GM12878 (cell line): ENCODE measurements at regions not wholly inside any gene's neighbourhood (a gene's known extent, or its start where the extent isn't known, plus 50 kb on each side); places are given as distances from the start of the nearest gene placed in this dataset.

Experiments used
- ATF3 ChIP-seq: IDR thresholded peaks from 2 replicates; pipeline ENCODE4 v1.6.1; 2011; ENCODE audit warnings: low read depth, mild to moderate bottlenecking, low read length, moderate library complexity, borderline replicate concordance; ENCODE audit errors: extremely low read depth
- CHD1 ChIP-seq: IDR thresholded peaks from 2 replicates; pipeline ENCODE4 v1.6.1; 2012; ENCODE audit warnings: low read depth, low read length, improper control_type of control experiment
- CTCF ChIP-seq, 3 experiments: IDR thresholded peaks in 2 of 3; conservative IDR thresholded peaks in 1 of 3; 2 replicates each; pipeline ENCODE4 v1.5.1; 2011; ENCODE audit warnings: low read depth in 3 of 3, low read length in 3 of 3, mild to moderate bottlenecking in 3 of 3, control low read depth in 2 of 3, moderate library complexity in 2 of 3, inconsistent platforms in 1 of 3, mixed read lengths in 1 of 3; ENCODE audit not compliant: control insufficient read depth in 2 of 3, insufficient read depth in 1 of 3; ENCODE audit errors: extremely low read depth in 1 of 3
- FOS ChIP-seq: IDR thresholded peaks from 3 replicates; pipeline ENCODE4 v1.6.1; 2011; ENCODE audit warnings: borderline replicate concordance; ENCODE audit not compliant: insufficient read length; ENCODE audit errors: extremely low read depth
- NFIC ChIP-seq: IDR thresholded peaks from 2 replicates; pipeline ENCODE4 v1.6.1; 2012; ENCODE audit warnings: low read depth, mild to moderate bottlenecking, inconsistent platforms, low read length, moderate library complexity
- RELA ChIP-seq: fragments of 450-650 bp; IDR thresholded peaks from 2 replicates; pipeline ENCODE4 v1.8.0; 2014; ENCODE audit warnings: borderline replicate concordance; ENCODE audit not compliant: partially characterized antibody
- SIN3A ChIP-seq: IDR thresholded peaks from 2 replicates; pipeline ENCODE4 v1.6.1; 2012; ENCODE audit warnings: low read depth, low read length, improper control_type of control experiment
- SMAD5 ChIP-seq: IDR thresholded peaks from 2 replicates; pipeline ENCODE4 v1.6.1; 2016; ENCODE audit warnings: antibody characterized with exemption, low read depth
- SMC3 ChIP-seq: IDR thresholded peaks from 2 replicates; pipeline ENCODE4 v1.6.1; 2011; ENCODE audit warnings: low read length, improper control_type of control experiment, borderline replicate concordance
- SPI1 ChIP-seq: IDR thresholded peaks from 2 replicates; pipeline ENCODE4 v1.6.1; 2011; ENCODE audit warnings: low read depth, mild to moderate bottlenecking, low read length, moderate library complexity, borderline replicate concordance; ENCODE audit not compliant: insufficient read depth
- TCF12 ChIP-seq: IDR thresholded peaks from 2 replicates; pipeline ENCODE4 v1.6.1; 2011; ENCODE audit warnings: low read depth, mild to moderate bottlenecking, low read length

DNA sequence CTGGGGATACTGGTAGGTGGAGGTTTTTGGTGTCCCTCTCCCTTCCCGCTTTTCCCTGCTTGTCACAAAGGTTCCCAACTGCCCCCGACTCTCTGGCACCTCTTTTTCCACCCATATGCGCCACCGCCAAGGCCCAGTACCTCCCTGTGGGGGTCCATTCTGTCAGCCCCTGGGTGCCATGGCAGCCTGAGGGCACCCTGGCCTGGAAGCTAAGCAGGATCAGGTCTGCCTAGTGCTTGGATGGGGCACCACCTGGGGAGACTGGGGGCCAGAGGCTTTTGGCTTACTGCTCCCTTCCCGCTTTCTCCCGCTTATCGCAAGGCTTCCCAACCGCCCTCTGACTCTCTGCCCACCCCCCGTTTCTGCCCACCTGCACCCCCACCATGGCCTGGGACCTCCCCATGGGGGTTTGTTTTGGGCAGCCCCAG, 2286.4 kb downstream of the TP53TG3F start:
- TF ChIP-seq TCF12, result no peak
- no peak for TF ChIP-seq RELA
- no peak for TF ChIP-seq CTCF (IDR thresholded peaks at IDR 0.05 in 2 of 3, conservative IDR thresholded peaks at IDR 0.05 in 1 of 3; ENCODE audit: control insufficient read depth in 2 of 3, extremely low read depth in 1 of 3, insufficient read depth in 1 of 3, low read depth in 3 of 3, low read length in 3 of 3)
- no peak for TF ChIP-seq SPI1
- no peak for TF ChIP-seq FOS
- no peak for TF ChIP-seq NFIC
- TF ChIP-seq SMC3, result no peak
- TF ChIP-seq ATF3, result no peak
- no peak for TF ChIP-seq SMAD5
- no peak for TF ChIP-seq CHD1
- no peak for TF ChIP-seq SIN3A
